ENCODE measurements at regions not wholly inside any gene's neighbourhood (a gene's known extent, or its start where the extent isn't known, plus 50 kb on each side); places are given as distances from the start of the nearest gene placed in this dataset.
"Not testable (repeated sequence)": the region's sequence is repeated elsewhere in the genome, so short reads cannot be mapped to it uniquely, and the experiment has no call there.

GRCh38 chr2:226578879-226579278, 220.7 kb downstream of the IRS1 start:
- DNase-seq (no peak), ATAC-seq (no peak)

GRCh38 chr2:226578373-226578772, 221.2 kb downstream of the IRS1 start:
- ATAC-seq: no peak
- no peak for DNase-seq

- DNase-seq (no peak), ATAC-seq (no peak)
These were observed 223.7 kb downstream of the IRS1 start for GRCh38 chr2:226575928-226576327.

GRCh38 chr2:226573158-226573557, 226.5 kb downstream of the IRS1 start:
- DNase-seq (no peak), ATAC-seq (no peak)

- ATAC-seq: no peak
- DNase-seq: no peak
These were observed 235.0 kb downstream of the IRS1 start for GRCh38 chr2:226564667-226565066.

- no peak for DNase-seq
- ATAC-seq: no peak
These were observed 237.7 kb downstream of the IRS1 start for GRCh38 chr2:226561962-226562361.

- ATAC-seq: no peak
- DNase-seq: no peak
These were observed 239.3 kb downstream of the IRS1 start for GRCh38 chr2:226560325-226560724.

GRCh38 chr2:226559536-226559935, 240.1 kb downstream of the IRS1 start:
- ATAC-seq: no peak

GRCh38 chr2:226558418-226558817, 241.2 kb downstream of the IRS1 start:
- no peak for ATAC-seq
- no peak for DNase-seq

More at GRCh38 chr2:226559536-226559935, 240.1 kb downstream of the IRS1 start:
- no peak for DNase-seq

GRCh38 chr2:226556050-226556449, 243.6 kb downstream of the IRS1 start:
- DNase-seq (no peak), ATAC-seq (no peak)

GRCh38 chr2:226554701-226555100, 244.9 kb downstream of the IRS1 start:
- ATAC-seq: no peak

GRCh38 chr2:226553333-226553732, 246.3 kb downstream of the IRS1 start:
- DNase-seq (no peak), ATAC-seq (no peak)

More at GRCh38 chr2:226554701-226555100, 244.9 kb downstream of the IRS1 start:
- DNase-seq: no peak

GRCh38 chr2:226552571-226553285, 246.9 kb downstream of the IRS1 start:
- ATAC-seq: no peak
- no peak for DNase-seq

GRCh38 chr2:226551522-226552250, 247.9 kb downstream of the IRS1 start:
- DNase-seq: no peak
- ATAC-seq: no peak

- no peak for ATAC-seq
These were observed 248.8 kb downstream of the IRS1 start for GRCh38 chr2:226550801-226551200.

GRCh38 chr2:226548732-226549131, 250.9 kb downstream of the IRS1 start:
- no peak for ATAC-seq

More at GRCh38 chr2:226550801-226551200, 248.8 kb downstream of the IRS1 start:
- no peak for DNase-seq

GRCh38 chr2:226544596-226545210, 254.9 kb downstream of the IRS1 start:
- no peak for DNase-seq
- no peak for ATAC-seq

More at GRCh38 chr2:226548732-226549131, 250.9 kb downstream of the IRS1 start:
- no peak for DNase-seq

GRCh38 chr2:226540204-226540994, 259.2 kb downstream of the IRS1 start:
- ATAC-seq: no peak
- DNase-seq: no peak

- no peak for ATAC-seq
- DNase-seq: no peak
These were observed 263.2 kb downstream of the IRS1 start for GRCh38 chr2:226536410-226536809.

- not testable (repeated sequence) for ATAC-seq, DNase-seq
These were observed 266.6 kb downstream of the IRS1 start for GRCh38 chr2:226532976-226533375.

- ATAC-seq: no peak
- no peak for DNase-seq
These were observed 268.4 kb downstream of the IRS1 start for GRCh38 chr2:226531061-226531810.
